ENCODE measurements at regions not wholly inside any gene's neighbourhood (a gene's known extent, or its start where the extent isn't known, plus 50 kb on each side); places are given as distances from the start of the nearest gene placed in this dataset.

DNA sequence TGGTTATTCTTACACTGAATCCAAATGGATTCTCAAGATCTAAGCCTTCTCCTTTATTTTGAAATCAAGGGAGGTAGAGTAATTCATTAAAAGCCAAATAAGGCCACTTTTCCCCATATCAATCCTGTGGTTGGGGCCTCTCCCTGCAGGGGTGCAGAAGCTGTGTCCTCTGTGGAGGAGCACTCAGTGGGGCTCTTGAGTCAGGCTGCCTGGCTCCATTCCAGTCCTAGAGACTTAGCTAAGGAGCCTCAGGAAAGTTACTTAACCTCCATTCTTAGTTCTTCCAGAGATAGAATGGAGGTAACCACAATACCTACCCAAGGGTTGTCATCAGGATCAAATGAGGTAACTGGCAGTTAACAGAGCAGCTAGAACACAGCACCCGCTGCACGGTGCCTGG is 564.3 kb downstream of the CMPK2 start:
- WGBS, result 93% methylated on average over 2 of the region's 2 CpGs
- H3K4me1 ChIP-seq (ENCODE audit: control insufficient read depth in 2 of 2, insufficient read depth in 2 of 2, low read length in 2 of 2), result no peaks in the 10 kb centered on the region
- H3K36me3 ChIP-seq (ENCODE audit: control insufficient read depth in 2 of 2, insufficient read depth in 2 of 2, low read length in 1 of 2), result no peaks in the 10 kb centered on the region
- H3K27ac ChIP-seq (ENCODE audit: low read depth in 1 of 2, low read length in 1 of 2), result no peak overlapping the region
- H3K4me3 ChIP-seq (ENCODE audit: low read length in 2 of 2), result no peak overlapping the region
- H3K9me3 ChIP-seq (ENCODE audit: control insufficient read depth in 2 of 2, insufficient read depth in 1 of 2, low read length in 1 of 2), result peaks cover 0 to 3% of the 10 kb centered on the region in 2 donors
- no peak for DNase-seq (ENCODE audit: low read depth in 6 of 9, low spot score in 9 of 9)
- no peaks in the 10 kb centered on the region for H3K27me3 ChIP-seq (ENCODE audit: control insufficient read depth in 2 of 2, insufficient read depth in 1 of 2, low read length in 1 of 2)

DNA sequence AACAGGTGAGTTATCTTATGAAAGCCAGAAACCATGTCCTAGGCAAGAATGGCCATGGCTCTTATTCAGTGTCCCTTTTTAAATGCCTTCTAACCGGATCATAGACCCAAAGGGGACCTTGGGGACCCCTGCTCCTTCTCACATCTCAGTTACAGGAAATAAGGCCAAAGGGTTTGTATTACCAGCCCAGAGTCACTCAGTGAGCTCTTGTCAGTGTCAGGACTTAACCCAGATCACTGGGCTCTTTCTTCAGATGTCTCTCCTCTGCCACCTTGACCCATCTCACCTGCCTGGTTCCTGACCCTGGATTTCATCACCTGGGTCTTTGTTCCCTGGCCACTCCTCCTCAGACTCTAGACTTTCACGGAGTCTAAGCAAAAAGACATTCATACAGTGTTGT is 556.7 kb downstream of the CMPK2 start:
- no peak for DNase-seq (ENCODE audit: low read depth in 6 of 9, low spot score in 9 of 9)
- no peaks in the 10 kb centered on the region for H3K4me1 ChIP-seq (ENCODE audit: control insufficient read depth in 2 of 2, insufficient read depth in 2 of 2, low read length in 2 of 2)
- 95% methylated on average over 2 of the region's 2 CpGs for WGBS
- H3K27ac ChIP-seq (ENCODE audit: low read depth in 1 of 2, low read length in 1 of 2), result no peak overlapping the region
- H3K9me3 ChIP-seq (ENCODE audit: control insufficient read depth in 2 of 2, insufficient read depth in 1 of 2, low read length in 1 of 2), result no peaks in the 10 kb centered on the region
- H3K4me3 ChIP-seq (ENCODE audit: low read length in 2 of 2), result no peak overlapping the region
- no peaks in the 10 kb centered on the region for H3K27me3 ChIP-seq (ENCODE audit: control insufficient read depth in 2 of 2, insufficient read depth in 1 of 2, low read length in 1 of 2)
- H3K36me3 ChIP-seq (ENCODE audit: control insufficient read depth in 2 of 2, insufficient read depth in 2 of 2, low read length in 1 of 2), result no peaks in the 10 kb centered on the region

DNA sequence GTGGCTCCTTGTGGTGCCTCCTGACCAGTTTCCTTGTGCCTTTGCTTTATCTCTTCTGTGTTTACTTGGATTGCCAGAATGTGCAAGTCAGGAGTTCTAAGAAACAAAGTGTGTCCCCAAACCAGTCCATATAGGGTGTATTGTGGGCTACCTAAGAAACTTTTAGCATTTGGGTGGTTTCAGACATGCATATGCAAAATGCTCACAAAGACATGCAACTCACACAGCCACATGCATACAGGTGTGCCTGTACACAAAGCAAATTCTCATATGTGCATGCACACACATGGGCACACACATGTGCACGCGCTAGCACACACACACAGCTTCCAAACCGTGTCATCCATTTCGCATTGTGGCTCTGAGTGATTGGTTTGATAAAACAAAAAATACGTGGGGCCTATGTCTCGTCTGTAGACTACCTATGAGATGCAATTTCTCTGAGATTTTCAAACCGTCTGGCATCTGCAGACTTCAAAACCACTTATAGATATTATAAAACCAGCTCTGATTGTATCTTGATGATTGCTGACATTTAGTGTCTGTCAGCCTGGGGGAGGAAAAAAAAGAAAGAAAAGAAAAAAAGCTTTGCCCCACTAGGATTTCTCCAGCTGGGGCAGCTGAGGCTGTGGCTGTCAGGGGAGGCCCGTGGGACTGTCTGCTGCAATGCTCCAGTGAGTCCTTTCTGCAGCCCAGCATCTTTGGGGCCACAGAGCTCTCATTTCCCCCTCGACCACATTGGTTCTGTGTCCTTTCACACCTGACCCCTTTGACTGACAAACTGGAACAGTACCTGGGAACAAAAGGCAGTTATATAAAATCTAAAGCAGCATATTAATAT is 556.1 kb downstream of the CMPK2 start:
- WGBS, result 78% methylated on average over 9 of the region's 9 CpGs
- Histone ChIP-seq H3K4me1 (ENCODE audit: control insufficient read depth in 2 of 2, insufficient read depth in 2 of 2, low read length in 2 of 2) (no peaks in the 10 kb centered on the region), H3K4me3 (ENCODE audit: low read length in 2 of 2) (no peak overlapping the region), H3K36me3 (ENCODE audit: control insufficient read depth in 2 of 2, insufficient read depth in 2 of 2, low read length in 1 of 2) (no peaks in the 10 kb centered on the region), H3K27ac (ENCODE audit: low read depth in 1 of 2, low read length in 1 of 2) (no peak overlapping the region), H3K27me3 (ENCODE audit: control insufficient read depth in 2 of 2, insufficient read depth in 1 of 2, low read length in 1 of 2) (no peaks in the 10 kb centered on the region), H3K9me3 (ENCODE audit: control insufficient read depth in 2 of 2, insufficient read depth in 1 of 2, low read length in 1 of 2) (no peaks in the 10 kb centered on the region)
- no peak for DNase-seq (ENCODE audit: low read depth in 6 of 9, low spot score in 9 of 9)

- no peaks in the 10 kb centered on the region for H3K36me3 ChIP-seq (ENCODE audit: control insufficient read depth in 2 of 2, insufficient read depth in 2 of 2, low read length in 1 of 2)
- H3K4me3 ChIP-seq (ENCODE audit: low read length in 2 of 2), result no peak overlapping the region
- WGBS, result 46% methylated on average over 16 of the region's 16 CpGs
- no peak for DNase-seq (ENCODE audit: low read depth in 6 of 9, low spot score in 9 of 9)
- no peaks in the 10 kb centered on the region for H3K4me1 ChIP-seq (ENCODE audit: control insufficient read depth in 2 of 2, insufficient read depth in 2 of 2, low read length in 2 of 2)
- no peaks in the 10 kb centered on the region for H3K9me3 ChIP-seq (ENCODE audit: control insufficient read depth in 2 of 2, insufficient read depth in 1 of 2, low read length in 1 of 2)
- no peaks in the 10 kb centered on the region for H3K27me3 ChIP-seq (ENCODE audit: control insufficient read depth in 2 of 2, insufficient read depth in 1 of 2, low read length in 1 of 2)
- H3K27ac ChIP-seq (ENCODE audit: low read depth in 1 of 2, low read length in 1 of 2), result no peak overlapping the region
Observed at GRCh38 chr2:6310256-6311215, 555.2 kb downstream of the CMPK2 start.

DNA sequence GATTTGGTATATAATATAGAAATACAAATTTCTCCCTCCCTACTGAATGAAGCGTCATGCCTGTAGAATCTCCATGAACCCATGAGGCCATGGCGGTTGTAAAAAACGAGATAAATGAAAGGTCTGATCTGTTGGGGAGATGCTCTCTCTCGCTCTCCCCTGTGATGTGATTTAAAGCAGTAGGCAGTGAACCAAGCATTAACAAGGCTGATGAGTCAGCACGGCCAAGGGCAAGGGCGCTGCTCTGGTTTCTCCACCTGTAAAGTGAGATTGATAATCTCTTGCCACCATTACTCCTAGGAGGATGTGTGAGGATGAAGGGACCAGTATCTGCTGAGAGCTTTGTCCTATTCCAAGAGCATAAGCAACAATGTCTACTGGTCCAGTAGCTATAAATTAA is 553.3 kb downstream of the CMPK2 start:
- WGBS, result 96% methylated on average over 6 of the region's 6 CpGs
- Histone ChIP-seq H3K4me1 (ENCODE audit: control insufficient read depth in 2 of 2, insufficient read depth in 2 of 2, low read length in 2 of 2) (no peaks in the 10 kb centered on the region), H3K36me3 (ENCODE audit: control insufficient read depth in 2 of 2, insufficient read depth in 2 of 2, low read length in 1 of 2) (no peaks in the 10 kb centered on the region), H3K4me3 (ENCODE audit: low read length in 2 of 2) (no peak overlapping the region), H3K27me3 (ENCODE audit: control insufficient read depth in 2 of 2, insufficient read depth in 1 of 2, low read length in 1 of 2) (no peaks in the 10 kb centered on the region), H3K27ac (ENCODE audit: low read depth in 1 of 2, low read length in 1 of 2) (no peak overlapping the region), H3K9me3 (ENCODE audit: control insufficient read depth in 2 of 2, insufficient read depth in 1 of 2, low read length in 1 of 2) (no peaks in the 10 kb centered on the region)
- no peak for DNase-seq (ENCODE audit: low read depth in 6 of 9, low spot score in 9 of 9)

DNA sequence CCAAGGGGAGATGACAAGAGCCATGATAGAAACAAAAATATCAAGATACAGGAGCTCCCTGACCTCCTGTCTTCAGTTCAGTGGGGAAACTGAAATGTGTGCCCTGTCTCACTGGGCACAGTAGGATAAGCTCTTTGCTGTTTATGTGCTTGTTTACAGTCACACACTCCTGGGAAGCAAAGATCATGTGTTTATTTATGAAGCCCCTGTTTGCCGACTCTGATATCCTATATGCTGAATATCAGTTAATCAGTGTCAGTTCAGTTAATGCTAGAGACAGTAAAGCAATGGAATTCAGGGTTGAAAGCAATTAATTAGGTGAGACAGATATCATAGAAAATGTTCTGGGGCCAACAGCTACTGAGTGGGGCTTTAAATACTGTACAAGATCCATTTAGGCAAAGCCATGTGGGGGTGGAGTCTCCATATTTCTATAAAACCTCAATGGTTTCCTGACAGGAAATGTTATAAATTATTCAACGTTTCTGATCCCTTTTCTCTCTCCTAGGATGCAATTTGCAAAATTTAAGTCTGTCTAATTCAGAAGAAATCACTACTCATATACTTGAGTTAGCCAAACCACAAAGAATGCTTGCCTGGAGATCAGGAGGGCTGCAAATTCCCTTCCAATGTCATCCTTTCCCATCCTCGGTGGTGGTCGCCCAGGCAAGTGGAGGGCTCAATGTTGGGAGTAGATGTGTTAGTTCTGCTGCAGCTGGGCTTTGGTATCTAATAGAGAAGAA is 551.3 kb downstream of the CMPK2 start:
- H3K9me3 ChIP-seq (ENCODE audit: control insufficient read depth in 2 of 2, insufficient read depth in 1 of 2, low read length in 1 of 2), result no peaks in the 10 kb centered on the region
- no peak for DNase-seq (ENCODE audit: low read depth in 6 of 9, low spot score in 9 of 9)
- no peaks in the 10 kb centered on the region for H3K27me3 ChIP-seq (ENCODE audit: control insufficient read depth in 2 of 2, insufficient read depth in 1 of 2, low read length in 1 of 2)
- no peaks in the 10 kb centered on the region for H3K4me1 ChIP-seq (ENCODE audit: control insufficient read depth in 2 of 2, insufficient read depth in 2 of 2, low read length in 2 of 2)
- no peaks in the 10 kb centered on the region for H3K36me3 ChIP-seq (ENCODE audit: control insufficient read depth in 2 of 2, insufficient read depth in 2 of 2, low read length in 1 of 2)
- WGBS, result 42% methylated on average over 4 of the region's 4 CpGs
- H3K27ac ChIP-seq (ENCODE audit: low read depth in 1 of 2, low read length in 1 of 2), result no peak overlapping the region
- no peak overlapping the region for H3K4me3 ChIP-seq (ENCODE audit: low read length in 2 of 2)

GRCh38 chr2:6325616-6326015 is 540.1 kb downstream of the CMPK2 start:
- Histone ChIP-seq H3K4me3 (ENCODE audit: low read length in 2 of 2) (no peak overlapping the region), H3K9me3 (ENCODE audit: control insufficient read depth in 2 of 2, insufficient read depth in 1 of 2, low read length in 1 of 2) (no peaks in the 10 kb centered on the region), H3K27ac (ENCODE audit: low read depth in 1 of 2, low read length in 1 of 2) (no peak overlapping the region), H3K36me3 (ENCODE audit: control insufficient read depth in 2 of 2, insufficient read depth in 2 of 2, low read length in 1 of 2) (no peaks in the 10 kb centered on the region), H3K4me1 (ENCODE audit: control insufficient read depth in 2 of 2, insufficient read depth in 2 of 2, low read length in 2 of 2) (no peaks in the 10 kb centered on the region), H3K27me3 (ENCODE audit: control insufficient read depth in 2 of 2, insufficient read depth in 1 of 2, low read length in 1 of 2) (no peaks in the 10 kb centered on the region)
- WGBS, result 93% methylated on average over 9 of the region's 9 CpGs
- DNase-seq (ENCODE audit: low read depth in 6 of 9, low spot score in 9 of 9), result no peak

- no peak overlapping the region for H3K4me3 ChIP-seq (ENCODE audit: low read length in 2 of 2)
- no peaks in the 10 kb centered on the region for H3K4me1 ChIP-seq (ENCODE audit: control insufficient read depth in 2 of 2, insufficient read depth in 2 of 2, low read length in 2 of 2)
- no peaks in the 10 kb centered on the region for H3K36me3 ChIP-seq (ENCODE audit: control insufficient read depth in 2 of 2, insufficient read depth in 2 of 2, low read length in 1 of 2)
- no peak for DNase-seq (ENCODE audit: low read depth in 6 of 9, low spot score in 9 of 9)
- WGBS, result 96% methylated on average over 3 of the region's 3 CpGs
- no peaks in the 10 kb centered on the region for H3K9me3 ChIP-seq (ENCODE audit: control insufficient read depth in 2 of 2, insufficient read depth in 1 of 2, low read length in 1 of 2)
- H3K27ac ChIP-seq (ENCODE audit: low read depth in 1 of 2, low read length in 1 of 2), result no peak overlapping the region
- H3K27me3 ChIP-seq (ENCODE audit: control insufficient read depth in 2 of 2, insufficient read depth in 1 of 2, low read length in 1 of 2), result no peaks in the 10 kb centered on the region
Observed at GRCh38 chr2:6326958-6327357, 538.7 kb downstream of the CMPK2 start.
